ENCODE measurements at regions not wholly inside any gene's neighbourhood (a gene's known extent, or its start where the extent isn't known, plus 50 kb on each side); places are given as distances from the start of the nearest gene placed in this dataset.

GRCh38 chr11:123292647-123293046, 97.6 kb upstream of the CLMP start:
- TF ChIP-seq POLR2A (IDR thresholded peaks at IDR 0.05; ENCODE audit: low read length) (no peak), USF2 (IDR thresholded peaks at IDR 0.05) (no peak), SREBF2 (IDR thresholded peaks at IDR 0.05) (no peak)
- TF ChIP-seq, protein P1, sequence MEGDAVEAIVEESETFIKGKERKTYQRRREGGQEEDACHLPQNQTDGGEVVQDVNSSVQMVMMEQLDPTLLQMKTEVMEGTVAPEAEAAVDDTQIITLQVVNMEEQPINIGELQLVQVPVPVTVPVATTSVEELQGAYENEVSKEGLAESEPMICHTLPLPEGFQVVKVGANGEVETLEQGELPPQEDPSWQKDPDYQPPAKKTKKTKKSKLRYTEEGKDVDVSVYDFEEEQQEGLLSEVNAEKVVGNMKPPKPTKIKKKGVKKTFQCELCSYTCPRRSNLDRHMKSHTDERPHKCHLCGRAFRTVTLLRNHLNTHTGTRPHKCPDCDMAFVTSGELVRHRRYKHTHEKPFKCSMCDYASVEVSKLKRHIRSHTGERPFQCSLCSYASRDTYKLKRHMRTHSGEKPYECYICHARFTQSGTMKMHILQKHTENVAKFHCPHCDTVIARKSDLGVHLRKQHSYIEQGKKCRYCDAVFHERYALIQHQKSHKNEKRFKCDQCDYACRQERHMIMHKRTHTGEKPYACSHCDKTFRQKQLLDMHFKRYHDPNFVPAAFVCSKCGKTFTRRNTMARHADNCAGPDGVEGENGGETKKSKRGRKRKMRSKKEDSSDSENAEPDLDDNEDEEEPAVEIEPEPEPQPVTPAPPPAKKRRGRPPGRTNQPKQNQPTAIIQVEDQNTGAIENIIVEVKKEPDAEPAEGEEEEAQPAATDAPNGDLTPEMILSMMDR (IDR thresholded peaks at IDR 0.05) = no peak
